Stomach (tissue), 8 donors: ENCODE measurements at regions not wholly inside any gene's neighbourhood (a gene's known extent, or its start where the extent isn't known, plus 50 kb on each side); places are given as distances from the start of the nearest gene placed in this dataset.

Source experiments
- DNase-seq, 2 donors: peaks; one replicate each; pipeline versions ENCODE4 v3.0.0 to v3.0.0-alpha.2; 2013 to 2019
- H3K27ac ChIP-seq, 5 donors: fragments of 200-600 bp in 4 of 5; sonication (generic) in 4 of 5; one replicate each; pipeline ENCODE4 v1.5.1; 2013 to 2019; ENCODE audit warnings: mild to moderate bottlenecking in 1 of 5, moderate library complexity in 1 of 5
- H3K27me3 ChIP-seq, 3 donors: fragments of 200-600 bp; sonication (generic); one replicate each; pipeline ENCODE4 v1.5.1; 2017 to 2019; ENCODE audit warnings: mixed run types in 1 of 3
- H3K36me3 ChIP-seq, 4 donors: fragments of 200-600 bp; sonication (generic); 1 replicate in 3 of 4; 2 replicates in 1 of 4; pipeline ENCODE4 v1.5.1; 2016 to 2019
- H3K4me1 ChIP-seq, 4 donors: fragments of 200-600 bp; sonication (generic); one replicate each; pipeline ENCODE4 v1.5.1; 2016 to 2019
- H3K4me3 ChIP-seq, 4 donors: fragments of 200-600 bp; sonication (generic) in 3 of 4; one replicate each; pipeline ENCODE4 v1.5.1; 2016 to 2019; ENCODE audit warnings: mild to moderate bottlenecking in 1 of 4
- H3K9me3 ChIP-seq, 4 donors: fragments of 200-600 bp; sonication (generic); one replicate each; pipeline ENCODE4 v1.5.1; 2016 to 2019
- CTCF ChIP-seq, 7 experiments: fragments of 450-650 bp in 4 of 7; fragments of 200-600 bp in 3 of 7; sonication (generic) in 3 of 7; IDR thresholded peaks; one replicate each; pipeline ENCODE4 v1.5.1; 2016 to 2019; ENCODE audit warnings: antibody characterized with exemption in 7 of 7, control low read depth in 2 of 7, mild to moderate bottlenecking in 1 of 7
- EP300 ChIP-seq: sonication (generic); formaldehyde crosslinking; IDR thresholded peaks from one replicate; pipeline ENCODE4 v1.6.1; 2017; ENCODE audit warnings: antibody characterized with exemption
- POLR2A ChIP-seq, 4 donors: fragments of 450-650 bp; IDR thresholded peaks; one replicate each; pipeline ENCODE4 v1.6.1; 2016; ENCODE audit warnings: antibody characterized with exemption in 4 of 4, control low read depth in 2 of 4, mild to moderate bottlenecking in 1 of 4, moderate library complexity in 1 of 4
- POLR2AphosphoS5 ChIP-seq, 3 donors: sonication (generic); formaldehyde crosslinking; IDR thresholded peaks; one replicate each; pipeline ENCODE4 v1.6.1; 2016; ENCODE audit warnings: antibody characterized with exemption in 3 of 3
- WGBS, 5 donors: extraction: QIAGEN DNeasy Blood & Tissue Kit in 3 of 5; methylation state at CpG; one replicate each; pipeline versions ENCODE4 v1.1.5 to v1.1.7; 2013 to 2018; 5-methylcytosine and 5-hydroxymethylcytosine counted together
- intact Hi-C: fragments of 100-400 bp; cut with DNase I; formaldehyde crosslinking; loops from one replicate; pipeline ENCODE4 v1.15.1; 2023; ENCODE audit warnings: low total_unique reads
- donor health status: healthy with polysubstance abuse.
- donor health status: Bipolar disorder and iron deficiency.
- donor health status: healthy.

GRCh38 chr4:130163701-130164100, 1067.7 kb downstream of the C4orf33 start:
- H3K27me3 ChIP-seq = no peaks in the 10 kb centered on the region
- 80 to 90% (median 83%) methylated on average over 1 of the region's 1 CpG for WGBS, 5 donors
- H3K4me3 ChIP-seq = no peak overlapping the region
- no peaks in the 10 kb centered on the region for H3K36me3 ChIP-seq
- DNase-seq = no peak
- H3K27ac ChIP-seq = no peak overlapping the region
- H3K4me1 ChIP-seq = no peaks in the 10 kb centered on the region
- peaks cover 0 to 9% (median 0%) of the 10 kb centered on the region in 4 donors for H3K9me3 ChIP-seq
- no peak for TF ChIP-seq CTCF (IDR thresholded peaks at IDR 0.05)
- no peak for TF ChIP-seq POLR2A (IDR thresholded peaks at IDR 0.05)
- TF ChIP-seq EP300 = no peak
- TF ChIP-seq POLR2AphosphoS5 (IDR thresholded peaks at IDR 0.05) = no peak
- intact Hi-C loops = no loop called here

- H3K9me3 ChIP-seq = no peaks in the 10 kb centered on the region
- H3K4me1 ChIP-seq = no peaks in the 10 kb centered on the region
- H3K27me3 ChIP-seq = no peaks in the 10 kb centered on the region
- 80 to 100% (median 87%) methylated on average over 1 of the region's 1 CpG for WGBS, 5 donors
- H3K36me3 ChIP-seq = no peaks in the 10 kb centered on the region
- TF ChIP-seq POLR2A (IDR thresholded peaks at IDR 0.05) = no peak
- H3K27ac ChIP-seq = no peak overlapping the region
- intact Hi-C loops = no loop called here
- DNase-seq = no peak
- no peak overlapping the region for H3K4me3 ChIP-seq
These were observed 1069.4 kb downstream of the C4orf33 start for GRCh38 chr4:130165381-130165780.

GRCh38 chr4:130172156-130172555, 1076.2 kb downstream of the C4orf33 start:
- H3K4me1 ChIP-seq = no peaks in the 10 kb centered on the region
- DNase-seq = no peak
- H3K4me3 ChIP-seq = no peak overlapping the region
- TF ChIP-seq POLR2A (IDR thresholded peaks at IDR 0.05) = no peak
- TF ChIP-seq POLR2AphosphoS5 (IDR thresholded peaks at IDR 0.05) = no peak
- no peak for TF ChIP-seq EP300
- TF ChIP-seq CTCF (IDR thresholded peaks at IDR 0.05) = no peak
- 36 to 64% (median 60%) methylated on average over 3 of the region's 3 CpGs for WGBS, 5 donors
- intact Hi-C loops = no loop called here
- no peaks in the 10 kb centered on the region for H3K27me3 ChIP-seq
- H3K36me3 ChIP-seq = no peaks in the 10 kb centered on the region
- no peaks in the 10 kb centered on the region for H3K9me3 ChIP-seq
- no peak overlapping the region for H3K27ac ChIP-seq

- TF ChIP-seq EP300 (no peak), POLR2A (IDR thresholded peaks at IDR 0.05) (no peak), POLR2AphosphoS5 (IDR thresholded peaks at IDR 0.05) (no peak), CTCF (IDR thresholded peaks at IDR 0.05) (no peak)
- Histone ChIP-seq H3K9me3 (no peaks in the 10 kb centered on the region), H3K27me3 (no peaks in the 10 kb centered on the region), H3K4me1 (no peaks in the 10 kb centered on the region), H3K4me3 (no peak overlapping the region), H3K27ac (no peak overlapping the region), H3K36me3 (no peaks in the 10 kb centered on the region)
- DNase-seq = no peak
- intact Hi-C loops = no loop called here
These were observed 1082.2 kb downstream of the C4orf33 start for GRCh38 chr4:130178106-130178505.

DNA sequence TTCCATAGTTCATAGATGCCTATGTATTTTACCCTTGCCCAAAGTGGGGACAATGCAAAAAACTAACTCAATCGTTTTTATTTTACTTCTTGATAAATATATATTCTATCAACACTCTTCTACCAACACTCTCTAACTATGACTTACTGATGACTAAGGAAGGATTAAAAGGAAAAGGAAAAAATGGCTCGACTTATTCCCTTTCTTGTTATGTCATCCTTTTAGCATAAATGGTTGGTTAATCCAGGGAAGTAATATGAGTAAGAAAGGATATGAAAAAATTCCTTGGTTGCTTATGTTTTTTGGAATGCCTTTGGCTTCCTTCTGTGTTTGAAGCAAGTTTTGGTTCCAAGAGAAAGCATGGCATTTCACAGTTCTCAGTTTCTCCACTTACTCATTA, 1087.1 kb downstream of the C4orf33 start:
- Histone ChIP-seq H3K4me3 (no peak overlapping the region), H3K27ac (no peak overlapping the region), H3K4me1 (no peaks in the 10 kb centered on the region), H3K27me3 (no peaks in the 10 kb centered on the region), H3K36me3 (no peaks in the 10 kb centered on the region), H3K9me3 (no peaks in the 10 kb centered on the region)
- 63 to 72% (median 70%) methylated on average over 2 of the region's 2 CpGs for WGBS, 5 donors
- intact Hi-C loops = no loop called here
- no peak for TF ChIP-seq CTCF (IDR thresholded peaks at IDR 0.05)
- DNase-seq = no peak
